ENCODE measurements at regions not wholly inside any gene's neighbourhood (a gene's known extent, or its start where the extent isn't known, plus 50 kb on each side); places are given as distances from the start of the nearest gene placed in this dataset.

DNA sequence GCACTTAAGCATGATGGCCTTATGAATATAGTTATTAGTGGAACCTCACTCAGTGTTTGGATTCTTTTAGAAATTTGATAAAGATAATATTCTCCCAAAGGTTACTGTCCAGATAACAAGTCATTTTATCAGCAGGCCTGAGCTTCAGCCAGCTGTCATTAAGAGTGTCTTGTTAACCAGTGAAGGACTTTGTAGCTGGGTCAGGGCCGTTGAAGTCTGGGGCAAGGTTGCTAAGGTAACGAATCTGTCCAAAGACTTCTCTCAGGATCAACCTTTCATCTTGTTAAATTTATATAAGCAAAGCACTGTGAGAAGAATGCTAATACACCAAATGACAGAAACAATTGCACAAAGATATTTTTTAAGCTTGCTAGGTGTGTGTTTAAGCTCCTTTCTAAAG is 271.3 kb upstream of the TMPO start:
- no peak for TF ChIP-seq CTCF (IDR thresholded peaks at IDR 0.05 in 4 of 5, conservative IDR thresholded peaks at IDR 0.05 in 1 of 5)
- no peak for TF ChIP-seq POLR2A (IDR thresholded peaks at IDR 0.05)
